ENCODE measurements at regions not wholly inside any gene's neighbourhood (a gene's known extent, or its start where the extent isn't known, plus 50 kb on each side); places are given as distances from the start of the nearest gene placed in this dataset.

GRCh38 chr6:169071394-169071793 is 182.3 kb downstream of the THBS2 start:
- Histone ChIP-seq H2AFZ (ENCODE audit: low read depth) (no peak overlapping the region), H3K36me3 (ENCODE audit: insufficient read depth) (no peaks in the 10 kb centered on the region), H3K4me1 (ENCODE audit: low read depth, poor library complexity, severe bottlenecking) (no peaks in the 10 kb centered on the region), H3K4me3 (IDR thresholded peaks at IDR 0.05; ENCODE audit: insufficient read depth, low read depth, low read length) (no peak overlapping the region), H3K27ac (no peak overlapping the region), H3K9ac (no peak overlapping the region), H4K20me1 (ENCODE audit: insufficient read depth) (no peaks in the 10 kb centered on the region), H3K27me3 (ENCODE audit: insufficient read depth, low read depth) (no peaks in the 10 kb centered on the region), H3K79me2 (ENCODE audit: insufficient read depth, low read depth) (no peaks in the 10 kb centered on the region), H3K4me2 (no peak overlapping the region)
- TF ChIP-seq CTCF (conservative IDR thresholded peaks at IDR 0.05; ENCODE audit: low read depth, low read length), result no peak

- Histone ChIP-seq H3K27me3 (ENCODE audit: insufficient read depth, low read depth) (no peaks in the 10 kb centered on the region), H3K4me2 (no peak overlapping the region), H3K36me3 (ENCODE audit: insufficient read depth) (no peaks in the 10 kb centered on the region), H3K4me3 (IDR thresholded peaks at IDR 0.05; ENCODE audit: insufficient read depth, low read depth, low read length) (no peak overlapping the region), H3K9ac (no peak overlapping the region), H3K4me1 (ENCODE audit: low read depth, poor library complexity, severe bottlenecking) (no peaks in the 10 kb centered on the region), H3K27ac (no peak overlapping the region), H4K20me1 (ENCODE audit: insufficient read depth) (no peaks in the 10 kb centered on the region), H3K79me2 (ENCODE audit: insufficient read depth, low read depth) (no peaks in the 10 kb centered on the region), H2AFZ (ENCODE audit: low read depth) (no peak overlapping the region)
- no peak for TF ChIP-seq CTCF (conservative IDR thresholded peaks at IDR 0.05; ENCODE audit: low read depth, low read length)
These were observed 183.0 kb downstream of the THBS2 start for GRCh38 chr6:169070506-169071176.

- H3K4me2 ChIP-seq, result no peak overlapping the region
- no peaks in the 10 kb centered on the region for H3K4me1 ChIP-seq (ENCODE audit: low read depth, poor library complexity, severe bottlenecking)
- H3K79me2 ChIP-seq (ENCODE audit: insufficient read depth, low read depth), result no peaks in the 10 kb centered on the region
- no peak overlapping the region for H2AFZ ChIP-seq (ENCODE audit: low read depth)
- no peak overlapping the region for H3K4me3 ChIP-seq (IDR thresholded peaks at IDR 0.05; ENCODE audit: insufficient read depth, low read depth, low read length)
- H3K27me3 ChIP-seq (ENCODE audit: insufficient read depth, low read depth), result no peaks in the 10 kb centered on the region
- no peak overlapping the region for H3K9ac ChIP-seq
- H4K20me1 ChIP-seq (ENCODE audit: insufficient read depth), result no peaks in the 10 kb centered on the region
- TF ChIP-seq CTCF (conservative IDR thresholded peaks at IDR 0.05; ENCODE audit: low read depth, low read length), result no peak
- H3K27ac ChIP-seq, result no peak overlapping the region
- H3K36me3 ChIP-seq (ENCODE audit: insufficient read depth), result no peaks in the 10 kb centered on the region
These were observed 184.3 kb downstream of the THBS2 start for GRCh38 chr6:169069356-169069755.

- H3K9ac ChIP-seq, result no peak overlapping the region
- no peak overlapping the region for H3K27ac ChIP-seq
- H4K20me1 ChIP-seq (ENCODE audit: insufficient read depth), result no peaks in the 10 kb centered on the region
- H3K4me3 ChIP-seq (IDR thresholded peaks at IDR 0.05; ENCODE audit: insufficient read depth, low read depth, low read length), result no peak overlapping the region
- H3K36me3 ChIP-seq (ENCODE audit: insufficient read depth), result no peaks in the 10 kb centered on the region
- H3K27me3 ChIP-seq (ENCODE audit: insufficient read depth, low read depth), result no peaks in the 10 kb centered on the region
- H3K79me2 ChIP-seq (ENCODE audit: insufficient read depth, low read depth), result no peaks in the 10 kb centered on the region
- H3K4me2 ChIP-seq, result no peak overlapping the region
- no peak for TF ChIP-seq CTCF (conservative IDR thresholded peaks at IDR 0.05; ENCODE audit: low read depth, low read length)
- H3K4me1 ChIP-seq (ENCODE audit: low read depth, poor library complexity, severe bottlenecking), result no peaks in the 10 kb centered on the region
- H2AFZ ChIP-seq (ENCODE audit: low read depth), result no peak overlapping the region
These were observed 189.5 kb downstream of the THBS2 start for GRCh38 chr6:169064194-169064593.
